HEK293 (cell line): ENCODE measurements at regions not wholly inside any gene's neighbourhood (a gene's known extent, or its start where the extent isn't known, plus 50 kb on each side); places are given as distances from the start of the nearest gene placed in this dataset.
A peak's percentile ranks its signal among the peaks of the same experiment; 100 is the strongest.

Experiments used
- CTCF ChIA-PET: fragments of 350-600 bp; formaldehyde crosslinking; extraction: SDS; loops from one replicate; lab custom pipeline; 2021; ENCODE audit warnings: antibody characterized with exemption; lab: Yijun Ruan, JAX
- POLR2A ChIA-PET: fragments of 300-600 bp; formaldehyde crosslinking; extraction: SDS; loops from one replicate; lab custom pipeline; 2020; ENCODE audit warnings: antibody characterized with exemption, inconsistent platforms; lab: Yijun Ruan, JAX
- H3K27ac ChIP-seq: fragments of 200-500 bp; sonication (Bioruptor generic); 2 replicates; pipeline ENCODE4 v1.5.1; 2014; ENCODE audit warnings: low read depth, low read length, control low read depth, inconsistent platforms; ENCODE audit errors: extremely low read depth
- H3K36me3 ChIP-seq, 2 experiments: fragments of 200-500 bp in 1 of 2; sonication (Bioruptor generic) in 1 of 2; 1 replicate in 1 of 2; 2 replicates in 1 of 2; pipeline ENCODE4 v1.5.1; 2014 to 2017; ENCODE audit warnings: inconsistent platforms in 2 of 2, low read length in 2 of 2; ENCODE audit not compliant: control insufficient read depth in 2 of 2, insufficient read depth in 1 of 2
- H3K4me1 ChIP-seq: fragments of 200-500 bp; sonication (Bioruptor generic); 2 replicates; pipeline ENCODE4 v1.5.1; 2014; ENCODE audit warnings: mild to moderate bottlenecking, low read length, inconsistent platforms; ENCODE audit not compliant: control insufficient read depth, insufficient read depth
- H3K4me3 ChIP-seq: 2 replicates; pipeline ENCODE4 v1.5.1; 2011; ENCODE audit warnings: low read depth, mild to moderate bottlenecking, control low read depth, low read length, moderate library complexity
- H3K9me3 ChIP-seq: fragments of 200-500 bp; sonication (Bioruptor generic); 2 replicates; pipeline ENCODE4 v1.5.1; 2014; ENCODE audit warnings: low read depth, low read length, inconsistent platforms; ENCODE audit not compliant: control insufficient read depth, insufficient read depth
- AEBP2 ChIP-seq: fragments of 450-650 bp; formaldehyde crosslinking; IDR thresholded peaks from 2 replicates; pipeline ENCODE4 v1.5.1; 2016; ENCODE audit warnings: missing biosample characterization, missing genetic modification characterization, borderline replicate concordance
- KLF10 ChIP-seq: fragments of 450-650 bp; IDR thresholded peaks from 2 replicates; pipeline ENCODE4 v1.5.1; 2018; ENCODE audit warnings: missing biosample characterization, mild to moderate bottlenecking, missing genetic modification characterization
- KLF16 ChIP-seq: fragments of 450-650 bp; formaldehyde crosslinking; IDR thresholded peaks from 2 replicates; pipeline ENCODE4 v1.5.1; 2017; ENCODE audit warnings: missing biosample characterization, missing genetic modification characterization
- PRDM10 ChIP-seq: fragments of 450-650 bp; formaldehyde crosslinking; IDR thresholded peaks from 2 replicates; pipeline ENCODE4 v1.5.1; 2016; ENCODE audit warnings: missing biosample characterization, missing genetic modification characterization
- PRDM6 ChIP-seq: fragments of 450-650 bp; formaldehyde crosslinking; IDR thresholded peaks from 2 replicates; pipeline ENCODE4 v1.5.1; 2017; ENCODE audit warnings: missing biosample characterization, missing genetic modification characterization
- SALL2 ChIP-seq: fragments of 450-650 bp; formaldehyde crosslinking; IDR thresholded peaks from 2 replicates; pipeline ENCODE4 v1.5.0; 2017; ENCODE audit warnings: missing biosample characterization, mild to moderate bottlenecking, missing genetic modification characterization, borderline replicate concordance
- ZBTB20 ChIP-seq: fragments of 450-650 bp; formaldehyde crosslinking; IDR thresholded peaks from 2 replicates; pipeline ENCODE4 v1.5.1; 2016; ENCODE audit warnings: missing biosample characterization, missing genetic modification characterization
- ZBTB21 ChIP-seq: fragments of 450-650 bp; formaldehyde crosslinking; IDR thresholded peaks from 2 replicates; pipeline ENCODE4 v1.5.1; 2017; ENCODE audit warnings: missing biosample characterization, missing genetic modification characterization
- ZFP69B ChIP-seq: fragments of 450-650 bp; formaldehyde crosslinking; IDR thresholded peaks from 2 replicates; pipeline ENCODE4 v1.5.1; 2016; ENCODE audit warnings: missing biosample characterization, missing genetic modification characterization
- ZNF155 ChIP-seq: fragments of 450-650 bp; formaldehyde crosslinking; IDR thresholded peaks from 2 replicates; pipeline ENCODE4 v1.5.1; 2016; ENCODE audit warnings: missing biosample characterization, missing genetic modification characterization
- ZNF18 ChIP-seq: fragments of 450-650 bp; formaldehyde crosslinking; IDR thresholded peaks from 2 replicates; pipeline ENCODE4 v1.5.1; 2016; ENCODE audit warnings: missing biosample characterization, missing genetic modification characterization
- ZNF23 ChIP-seq: fragments of 450-650 bp; formaldehyde crosslinking; IDR thresholded peaks from 2 replicates; pipeline ENCODE4 v1.5.1; 2016; ENCODE audit warnings: missing biosample characterization, missing genetic modification characterization, borderline replicate concordance
- ZNF335 ChIP-seq: fragments of 450-650 bp; formaldehyde crosslinking; conservative IDR thresholded peaks from 2 replicates; pipeline ENCODE4 v1.5.1; 2016; ENCODE audit warnings: missing biosample characterization, missing genetic modification characterization
- ZNF362 ChIP-seq: fragments of 450-650 bp; formaldehyde crosslinking; IDR thresholded peaks from 2 replicates; pipeline ENCODE4 v1.5.1; 2016; ENCODE audit warnings: missing biosample characterization, missing genetic modification characterization
- ZNF48 ChIP-seq: fragments of 450-650 bp; formaldehyde crosslinking; IDR thresholded peaks from 2 replicates; pipeline ENCODE4 v1.5.1; 2016; ENCODE audit warnings: missing biosample characterization, missing genetic modification characterization
- ZNF513 ChIP-seq: fragments of 450-650 bp; IDR thresholded peaks from 2 replicates; pipeline ENCODE4 v1.5.1; 2018; ENCODE audit warnings: missing biosample characterization, missing genetic modification characterization
- ZNF548 ChIP-seq: fragments of 450-650 bp; formaldehyde crosslinking; IDR thresholded peaks from 2 replicates; pipeline ENCODE4 v1.5.1; 2016; ENCODE audit warnings: missing biosample characterization, missing genetic modification characterization
- ZNF629 ChIP-seq: fragments of 450-650 bp; formaldehyde crosslinking; IDR thresholded peaks from 2 replicates; pipeline ENCODE4 v1.5.1; 2017; ENCODE audit warnings: missing biosample characterization, missing genetic modification characterization
- ZNF639 ChIP-seq: fragments of 450-650 bp; formaldehyde crosslinking; IDR thresholded peaks from 2 replicates; pipeline ENCODE4 v1.5.1; 2016; ENCODE audit warnings: missing biosample characterization, missing genetic modification characterization
- ZNF664 ChIP-seq: fragments of 450-650 bp; formaldehyde crosslinking; IDR thresholded peaks from 2 replicates; pipeline ENCODE4 v1.5.1; 2016; ENCODE audit warnings: missing biosample characterization, missing genetic modification characterization
- ZNF692 ChIP-seq: fragments of 450-650 bp; formaldehyde crosslinking; IDR thresholded peaks from 2 replicates; pipeline ENCODE4 v1.5.1; 2016; ENCODE audit warnings: missing biosample characterization, missing genetic modification characterization
- TF ChIP-seq, protein P1 (sequence below): fragments of 450-650 bp; formaldehyde crosslinking; IDR thresholded peaks from 2 replicates; pipeline ENCODE4 v1.5.1; 2016; ENCODE audit warnings: missing biosample characterization, missing genetic modification characterization

- H3K36me3 ChIP-seq: no peaks in the 10 kb centered on the region
- H3K9me3 ChIP-seq: no peaks in the 10 kb centered on the region
- H3K4me3 ChIP-seq: no peak overlapping the region
- H3K27ac ChIP-seq: no peak overlapping the region
- POLR2A ChIA-PET: interaction anchor here (0.6 to 1.4 kb wide), 5 partner anchors 9 to 122 kb away, joined by 3 to 6 read pairs (median 3); no protein-coding TSS in a partner anchor
- peaks cover 25% of the 10 kb centered on the region for H3K4me1 ChIP-seq
- CTCF ChIA-PET: interaction anchor here (0.5 to 1.5 kb wide), 17 partner anchors 9 to 513 kb away, joined by 3 to 10 read pairs (median 3); no protein-coding TSS in a partner anchor
- no peak for TF ChIP-seq ZNF18
- TF ChIP-seq ZNF692: peak; percentile 81
- TF ChIP-seq AEBP2 (tag by site-specific recombination): no peak
- 0 out of 2 replicates have a peak, but pooled peaks have one; percentile 31 for TF ChIP-seq PRDM10 (tag by site-specific recombination)
- peak; percentile 50; the same call in 1 of the 2 replicates for TF ChIP-seq ZNF629 (tag by site-specific recombination)
- TF ChIP-seq ZNF548: no peak
- peak; percentile 30; the same call in 1 of the 2 replicates for TF ChIP-seq KLF16 (tag by site-specific recombination)
- TF ChIP-seq PRDM6 (tag by site-specific recombination): peak; percentile 21; the same call in 1 of the 2 replicates
- no peak for TF ChIP-seq ZBTB20 (tag by site-specific recombination)
- no peak for TF ChIP-seq SALL2
- TF ChIP-seq ZNF155: no peak
- no peak for TF ChIP-seq ZNF48 (tag by site-specific recombination)
- TF ChIP-seq ZNF513 (tag by site-specific recombination): peak; percentile 61
- TF ChIP-seq ZBTB21: peak; percentile 69; the same call in 1 of the 2 replicates
- no peak for TF ChIP-seq ZNF23
- TF ChIP-seq ZNF335 (tag by site-specific recombination): peak; percentile 33
- TF ChIP-seq, protein P1, sequence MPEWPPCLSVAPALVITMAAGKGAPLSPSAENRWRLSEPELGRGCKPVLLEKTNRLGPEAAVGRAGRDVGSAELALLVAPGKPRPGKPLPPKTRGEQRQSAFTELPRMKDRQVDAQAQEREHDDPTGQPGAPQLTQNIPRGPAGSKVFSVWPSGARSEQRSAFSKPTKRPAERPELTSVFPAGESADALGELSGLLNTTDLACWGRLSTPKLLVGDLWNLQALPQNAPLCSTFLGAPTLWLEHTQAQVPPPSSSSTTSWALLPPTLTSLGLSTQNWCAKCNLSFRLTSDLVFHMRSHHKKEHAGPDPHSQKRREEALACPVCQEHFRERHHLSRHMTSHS: no peak
- peak; percentile 49; the same call in 1 of the 2 replicates for TF ChIP-seq ZNF639
- TF ChIP-seq ZFP69B (tag by site-specific recombination): peak; percentile 45; the same call in 1 of the 2 replicates
- no peak for TF ChIP-seq KLF10
- TF ChIP-seq ZNF664: no peak
- TF ChIP-seq ZNF362 (tag by site-specific recombination): peak; percentile 66; the same call in 1 of the 2 replicates
Measured at GRCh38 chr16:73176577-73177013, 128.7 kb upstream of the ZFHX3 start.
